OCI-LY1 (cell line): ENCODE measurements at regions not wholly inside any gene's neighbourhood (a gene's known extent, or its start where the extent isn't known, plus 50 kb on each side); places are given as distances from the start of the nearest gene placed in this dataset.

Experiments used
- CTCF ChIP-seq: fragments of 200-600 bp; sonication (generic), shearing (Covaris generic); IDR thresholded peaks from 2 replicates; pipeline ENCODE4 v1.5.1; 2017; ENCODE audit warnings: mild to moderate bottlenecking, antibody characterized with exemption, low read length, moderate library complexity, mixed read lengths
- EZH2 ChIP-seq: fragments of 200-600 bp; sonication (generic), shearing (Covaris generic); IDR thresholded peaks from 2 replicates; pipeline ENCODE4 v1.8.0; 2017; ENCODE audit warnings: borderline replicate concordance, mixed run types, mild to moderate bottlenecking, antibody characterized with exemption, low read length, moderate library complexity, mixed read lengths

- no peak for TF ChIP-seq CTCF
- no peak for TF ChIP-seq EZH2
Observed at GRCh38 chr17:72205357-72205756, 84.5 kb downstream of the SOX9 start.
